ENCODE measurements at regions not wholly inside any gene's neighbourhood (a gene's known extent, or its start where the extent isn't known, plus 50 kb on each side); places are given as distances from the start of the nearest gene placed in this dataset.

GRCh38 chr18:37769826-37770225 is 204.2 kb upstream of the CELF4 start:
- no peak for DNase-seq

GRCh38 chr18:37764541-37765288 is 199.1 kb upstream of the CELF4 start:
- DNase-seq, result no peak

- DNase-seq, result no peak
Observed at GRCh38 chr18:37762076-37762621, 196.6 kb upstream of the CELF4 start.

- DNase-seq, result no peak
Observed at GRCh38 chr18:37754141-37754540, 188.5 kb upstream of the CELF4 start.

GRCh38 chr18:37742436-37742835 is 176.8 kb upstream of the CELF4 start:
- no peak for DNase-seq

- DNase-seq, result no peak
Observed at GRCh38 chr18:37741032-37741623, 175.5 kb upstream of the CELF4 start.

GRCh38 chr18:37734406-37734805 is 168.8 kb upstream of the CELF4 start:
- no peak for DNase-seq

- DNase-seq, result no peak
Observed at GRCh38 chr18:37729716-37730115, 164.1 kb upstream of the CELF4 start.

GRCh38 chr18:37724206-37724605 is 158.6 kb upstream of the CELF4 start:
- no peak for DNase-seq

- DNase-seq, result no peak
Observed at GRCh38 chr18:37721544-37722522, 156.2 kb upstream of the CELF4 start.

GRCh38 chr18:37720663-37721062 is 155.1 kb upstream of the CELF4 start:
- DNase-seq, result no peak

- DNase-seq, result no peak
Observed at GRCh38 chr18:37717656-37718055, 152.1 kb upstream of the CELF4 start.

- DNase-seq, result no peak
Observed at GRCh38 chr18:37717098-37717497, 151.5 kb upstream of the CELF4 start.

GRCh38 chr18:37716106-37716735 is 150.6 kb upstream of the CELF4 start:
- no peak for DNase-seq

GRCh38 chr18:37714691-37715090 is 149.1 kb upstream of the CELF4 start:
- DNase-seq, result no peak

- DNase-seq, result no peak
Observed at GRCh38 chr18:37712776-37713175, 147.2 kb upstream of the CELF4 start.

GRCh38 chr18:37711766-37712505 is 146.3 kb upstream of the CELF4 start:
- no peak for DNase-seq

- no peak for DNase-seq
Observed at GRCh38 chr18:37710726-37711125, 145.1 kb upstream of the CELF4 start.

GRCh38 chr18:37709740-37710139 is 144.1 kb upstream of the CELF4 start:
- DNase-seq, result no peak

- DNase-seq, result no peak
Observed at GRCh38 chr18:37705016-37705415, 139.4 kb upstream of the CELF4 start.

GRCh38 chr18:37702841-37703240 is 137.2 kb upstream of the CELF4 start:
- no peak for DNase-seq

GRCh38 chr18:37701967-37702366 is 136.4 kb upstream of the CELF4 start:
- DNase-seq, result no peak
